ENCODE measurements at regions not wholly inside any gene's neighbourhood (a gene's known extent, or its start where the extent isn't known, plus 50 kb on each side); places are given as distances from the start of the nearest gene placed in this dataset.

DNA sequence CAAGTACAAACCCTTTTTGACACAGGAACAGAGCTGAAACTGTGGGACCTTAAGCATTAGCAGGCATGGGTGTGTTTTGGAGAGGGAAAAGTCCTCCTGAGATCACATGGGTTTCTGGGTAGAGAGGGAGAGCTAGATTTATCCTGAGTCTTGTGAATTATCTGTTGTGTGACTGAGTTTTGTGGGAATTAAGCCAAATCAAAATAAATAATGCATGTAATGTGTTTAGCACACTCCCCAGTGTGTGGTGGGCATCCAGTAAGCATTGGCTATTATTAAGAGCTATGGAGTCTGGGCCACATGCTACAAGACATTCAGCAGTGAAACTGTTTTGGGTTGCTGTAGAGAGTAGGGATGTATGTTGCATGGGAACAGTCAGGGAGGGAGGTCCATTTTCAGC is 75.3 kb upstream of the JAG1 start:
- CTCF ChIA-PET = interaction anchor here (0.9 kb wide), 1 partner anchor 20 kb away, joined by 3 read pairs; no protein-coding TSS in a partner anchor

DNA sequence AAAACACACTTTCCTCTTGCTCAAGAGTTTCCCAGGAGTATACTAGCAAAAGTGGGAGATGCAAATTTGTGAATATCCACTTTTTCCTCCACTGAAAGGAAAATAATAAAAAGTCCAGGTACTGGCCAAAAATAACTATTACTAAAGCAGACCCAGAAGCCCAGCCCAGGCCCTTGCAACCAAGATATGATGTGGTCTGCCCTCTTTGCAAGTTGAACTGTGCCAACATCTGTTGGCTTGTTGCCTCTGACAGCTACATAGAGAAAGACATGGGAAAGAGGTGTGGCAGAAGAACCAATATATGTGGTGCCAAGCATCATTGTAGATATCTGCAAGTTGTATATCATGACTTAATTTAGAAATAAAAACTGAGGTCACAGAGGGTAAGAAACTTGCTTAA is 78.4 kb upstream of the JAG1 start:
- CTCF ChIA-PET = no interaction called here
- no peaks in the 10 kb centered on the region for H3K36me3 Mint-ChIP-seq (ENCODE audit: low read depth)
- POLR2A ChIA-PET = no interaction called here
- H3K9me3 Mint-ChIP-seq = no peaks in the 10 kb centered on the region
- peaks cover 5% of the 10 kb centered on the region for H3K27me3 Mint-ChIP-seq
- H3K4me1 Mint-ChIP-seq = no peaks in the 10 kb centered on the region
- no peak overlapping the region for H3K27ac Mint-ChIP-seq
- DNase-seq = no peak
- H3K4me3 Mint-ChIP-seq = no peak overlapping the region

More for the DNA sequence above, 75.3 kb upstream of the JAG1 start:
- H3K27me3 Mint-ChIP-seq = no peaks in the 10 kb centered on the region
- H3K4me3 Mint-ChIP-seq = no peak overlapping the region
- H3K4me1 Mint-ChIP-seq = no peaks in the 10 kb centered on the region
- no peak overlapping the region for H3K27ac Mint-ChIP-seq
- no peaks in the 10 kb centered on the region for H3K9me3 Mint-ChIP-seq
- DNase-seq = no peak
- POLR2A ChIA-PET = no interaction called here
- no peaks in the 10 kb centered on the region for H3K36me3 Mint-ChIP-seq (ENCODE audit: low read depth)

DNA sequence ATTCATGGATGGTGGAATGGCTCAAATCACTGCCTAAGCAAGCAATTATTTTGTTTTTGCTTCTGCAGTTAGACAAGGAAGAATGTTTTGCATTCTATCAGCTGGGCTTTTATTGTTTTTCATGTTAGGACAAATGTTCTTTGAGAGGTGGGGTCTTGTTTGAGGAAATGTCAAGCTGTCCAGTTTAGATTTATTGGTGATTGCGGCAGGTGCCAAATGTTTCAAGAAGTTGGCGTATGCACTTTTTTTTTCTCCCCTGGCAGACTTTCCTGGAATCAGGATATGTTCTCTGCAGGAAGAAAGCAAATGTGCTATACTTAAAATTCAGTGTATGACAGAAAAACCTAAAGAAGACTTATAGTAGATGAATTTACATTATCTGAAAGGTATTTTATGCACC is 81.0 kb upstream of the JAG1 start:
- no peaks in the 10 kb centered on the region for H3K36me3 Mint-ChIP-seq (ENCODE audit: low read depth)
- DNase-seq = no peak
- no peak overlapping the region for H3K27ac Mint-ChIP-seq
- H3K4me1 Mint-ChIP-seq = no peaks in the 10 kb centered on the region
- peaks cover 5% of the 10 kb centered on the region for H3K27me3 Mint-ChIP-seq
- H3K4me3 Mint-ChIP-seq = no peak overlapping the region
- H3K9me3 Mint-ChIP-seq = no peaks in the 10 kb centered on the region
- ChIA-PET POLR2A (no interaction called here), CTCF (no interaction called here)

DNA sequence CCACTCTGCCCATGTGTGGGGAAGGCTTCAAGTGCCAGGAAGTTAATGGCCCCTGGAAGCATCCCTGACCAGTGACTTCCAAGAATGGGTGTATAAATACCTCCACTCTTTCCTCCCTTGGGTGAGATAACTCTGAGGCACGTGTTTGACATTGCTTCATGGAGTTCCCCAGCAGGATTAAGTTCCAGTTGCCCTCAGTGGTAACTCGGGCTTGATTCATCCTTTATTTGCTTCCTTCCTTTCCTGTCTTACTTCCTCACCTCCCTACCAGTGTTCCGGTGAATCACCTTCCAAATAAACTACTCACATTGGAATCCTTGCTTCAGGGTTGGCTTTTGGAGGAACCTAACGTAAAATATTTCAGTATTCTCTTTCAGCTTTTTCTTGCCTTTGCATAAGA is 84.6 kb upstream of the JAG1 start:
- H3K4me1 Mint-ChIP-seq = no peaks in the 10 kb centered on the region
- POLR2A ChIA-PET = no interaction called here

DNA sequence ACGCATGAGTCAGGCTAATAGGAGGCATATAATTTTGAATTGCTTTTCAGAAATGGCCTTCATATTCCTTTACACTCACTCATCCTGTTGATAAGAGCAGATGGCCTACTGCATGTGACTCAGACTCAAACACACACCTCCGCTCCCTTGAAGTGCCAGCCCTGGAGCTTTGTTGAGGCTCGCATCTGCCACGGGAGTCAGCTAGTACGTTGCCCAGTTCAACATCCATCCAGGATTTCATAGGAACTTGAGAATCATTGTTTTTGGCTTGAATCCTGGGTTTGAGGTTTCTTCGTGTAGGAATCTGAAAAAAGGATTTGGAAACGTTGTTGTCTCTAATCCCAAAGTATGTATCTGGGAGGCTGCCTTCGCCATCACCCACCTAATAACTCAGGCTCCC is 87.4 kb upstream of the JAG1 start:
- no peak for DNase-seq
- ChIA-PET POLR2A (no interaction called here), CTCF (interaction anchor here (0.6 kb wide), 1 partner anchor 40 kb away, joined by 3 read pairs; no protein-coding TSS in a partner anchor)
- no peak overlapping the region for H3K4me3 Mint-ChIP-seq
- H3K36me3 Mint-ChIP-seq (ENCODE audit: low read depth) = no peaks in the 10 kb centered on the region
- no peak overlapping the region for H3K27ac Mint-ChIP-seq
- H3K4me1 Mint-ChIP-seq = no peaks in the 10 kb centered on the region
- H3K27me3 Mint-ChIP-seq = peaks cover 3% of the 10 kb centered on the region
- H3K9me3 Mint-ChIP-seq = no peaks in the 10 kb centered on the region

More for the DNA sequence above, 84.6 kb upstream of the JAG1 start:
- H3K27ac Mint-ChIP-seq = no peak overlapping the region
- H3K4me3 Mint-ChIP-seq = no peak overlapping the region
- no peak for DNase-seq
- H3K9me3 Mint-ChIP-seq = no peaks in the 10 kb centered on the region
- peaks cover 5% of the 10 kb centered on the region for H3K27me3 Mint-ChIP-seq
- CTCF ChIA-PET = no interaction called here
- H3K36me3 Mint-ChIP-seq (ENCODE audit: low read depth) = no peaks in the 10 kb centered on the region

DNA sequence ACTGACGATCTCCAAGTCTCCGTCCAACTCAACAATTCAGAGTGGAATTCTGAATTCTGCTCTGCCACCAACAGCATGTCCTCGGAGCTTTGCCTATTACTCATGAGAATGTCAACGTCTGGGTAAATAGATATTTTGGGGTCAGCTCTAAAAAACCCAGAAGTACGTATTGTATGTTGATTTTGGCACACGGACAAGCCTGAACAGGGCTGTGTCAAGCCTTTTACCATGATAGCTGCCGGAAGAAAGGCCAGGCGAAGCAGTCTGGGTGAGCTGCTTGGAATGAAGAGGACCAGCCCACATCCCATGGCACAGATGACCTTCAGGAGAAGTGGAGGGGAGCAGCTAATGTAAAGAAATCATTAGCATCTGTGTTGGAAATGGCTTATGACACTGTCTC is 88.0 kb upstream of the JAG1 start:
- H3K27ac Mint-ChIP-seq = no peak overlapping the region
- no peaks in the 10 kb centered on the region for H3K4me1 Mint-ChIP-seq
- CTCF ChIA-PET = interaction anchor here (0.6 kb wide), 1 partner anchor 39 kb away, joined by 3 read pairs; no protein-coding TSS in a partner anchor
- peaks cover 3% of the 10 kb centered on the region for H3K27me3 Mint-ChIP-seq
- POLR2A ChIA-PET = no interaction called here
- no peaks in the 10 kb centered on the region for H3K36me3 Mint-ChIP-seq (ENCODE audit: low read depth)
- DNase-seq = no peak
- no peaks in the 10 kb centered on the region for H3K9me3 Mint-ChIP-seq
- no peak overlapping the region for H3K4me3 Mint-ChIP-seq

DNA sequence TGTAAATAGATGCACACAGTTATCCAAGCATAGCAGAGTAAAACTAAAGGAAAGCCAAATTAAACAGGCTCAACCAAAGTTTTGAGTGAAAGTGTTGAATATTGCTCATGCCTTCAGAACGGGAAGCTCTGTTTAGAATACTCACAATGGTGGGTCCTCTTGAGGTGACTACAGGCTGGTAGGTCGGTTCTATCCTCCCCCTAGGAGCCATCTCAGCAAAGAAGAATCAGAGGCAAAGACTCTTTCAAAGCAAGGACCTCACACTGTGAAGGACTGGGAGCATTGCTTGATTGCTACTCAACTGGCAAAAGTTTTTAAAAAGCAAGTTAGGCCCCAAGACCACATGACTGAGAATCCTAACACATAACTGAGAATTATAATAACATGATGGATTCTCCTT is 88.4 kb upstream of the JAG1 start:
- no peak for DNase-seq
- POLR2A ChIA-PET = no interaction called here
- Mint-ChIP-seq H3K27me3 (peaks cover 3% of the 10 kb centered on the region), H3K4me1 (no peaks in the 10 kb centered on the region), H3K36me3 (ENCODE audit: low read depth) (no peaks in the 10 kb centered on the region), H3K9me3 (no peaks in the 10 kb centered on the region), H3K4me3 (no peak overlapping the region), H3K27ac (no peak overlapping the region)
- CTCF ChIA-PET = no interaction called here

DNA sequence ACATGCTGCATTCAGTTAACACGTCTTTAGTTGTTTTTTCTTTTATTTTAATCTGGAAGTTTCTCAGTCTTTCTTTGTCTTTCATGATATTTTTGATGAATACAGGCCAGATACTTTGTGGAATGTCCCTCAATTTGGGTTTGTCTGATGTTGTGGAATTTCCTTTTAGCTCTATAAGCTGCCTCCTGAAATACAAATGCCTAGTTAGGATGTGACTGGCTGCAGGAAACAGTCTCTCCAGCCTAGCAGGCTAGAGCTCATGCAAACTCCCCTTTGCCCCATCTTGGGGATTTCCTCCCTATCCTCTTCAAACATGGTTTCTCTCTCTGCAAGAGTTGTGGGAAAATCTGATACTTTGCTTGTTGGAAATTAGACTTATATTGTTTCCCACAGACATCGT is 89.3 kb upstream of the JAG1 start:
- Mint-ChIP-seq H3K9me3 (no peaks in the 10 kb centered on the region), H3K27me3 (peaks cover 3% of the 10 kb centered on the region), H3K4me1 (no peaks in the 10 kb centered on the region), H3K27ac (no peak overlapping the region), H3K36me3 (ENCODE audit: low read depth) (no peaks in the 10 kb centered on the region), H3K4me3 (no peak overlapping the region)
- ChIA-PET POLR2A (no interaction called here), CTCF (interaction anchor here (0.6 kb wide), 1 partner anchor 551 kb away, joined by 3 read pairs; no protein-coding TSS in a partner anchor)
- DNase-seq = no peak

DNA sequence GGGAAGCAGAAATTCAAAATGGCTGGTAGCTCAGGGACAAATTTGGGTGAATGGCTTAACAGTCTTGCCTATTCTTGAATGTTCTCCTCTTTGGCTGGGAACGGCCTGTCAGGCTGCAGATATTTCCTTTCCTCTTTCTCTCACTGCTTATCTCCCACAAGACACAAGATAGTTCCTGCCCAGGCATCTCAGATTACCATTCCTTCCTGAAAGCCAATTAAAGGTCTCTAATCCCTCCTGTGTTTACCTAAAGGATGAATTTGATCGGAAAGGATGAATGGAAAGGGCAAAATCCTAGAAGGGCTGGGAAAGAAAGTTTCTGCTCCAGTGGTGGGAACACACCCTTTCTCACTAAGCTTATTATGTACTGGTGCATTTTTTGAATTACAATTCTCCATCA is 95.9 kb upstream of the JAG1 start:
- no peak overlapping the region for H3K27ac Mint-ChIP-seq
- peaks cover under 1% of the 10 kb centered on the region for H3K27me3 Mint-ChIP-seq
- H3K9me3 Mint-ChIP-seq = no peaks in the 10 kb centered on the region
- H3K4me3 Mint-ChIP-seq = no peak overlapping the region
- no peak for DNase-seq
- POLR2A ChIA-PET = no interaction called here
- H3K4me1 Mint-ChIP-seq = no peaks in the 10 kb centered on the region
- H3K36me3 Mint-ChIP-seq (ENCODE audit: low read depth) = no peaks in the 10 kb centered on the region
- CTCF ChIA-PET = interaction anchor here (1.2 kb wide), 1 partner anchor 21 kb away, joined by 3 read pairs; no protein-coding TSS in a partner anchor

DNA sequence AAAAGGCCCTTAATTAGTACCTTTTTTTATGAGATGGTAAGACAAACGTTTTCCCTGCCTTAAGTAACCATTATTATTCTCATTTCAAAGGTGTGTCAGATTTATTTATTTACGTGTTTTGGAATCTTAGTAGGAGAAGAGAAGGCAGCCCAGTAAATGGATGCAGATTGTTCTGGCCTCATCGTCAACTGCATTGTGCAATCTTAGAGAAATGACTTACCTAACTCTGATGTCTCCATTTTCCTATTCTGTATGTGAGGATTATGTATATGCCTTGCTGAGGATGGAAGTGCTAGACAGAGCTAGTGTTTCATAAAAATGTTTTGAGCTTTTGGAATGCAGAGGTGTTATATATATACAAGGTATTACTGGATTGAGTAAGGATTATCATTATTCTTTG is 97.0 kb upstream of the JAG1 start:
- no peaks in the 10 kb centered on the region for H3K27me3 Mint-ChIP-seq
- POLR2A ChIA-PET = no interaction called here
- CTCF ChIA-PET = interaction anchor here (0.7 kb wide), 1 partner anchor 199 kb away, joined by 3 read pairs; no protein-coding TSS in a partner anchor
- H3K36me3 Mint-ChIP-seq (ENCODE audit: low read depth) = no peaks in the 10 kb centered on the region
- H3K4me3 Mint-ChIP-seq = no peak overlapping the region
- DNase-seq = no peak
- no peaks in the 10 kb centered on the region for H3K4me1 Mint-ChIP-seq
- no peaks in the 10 kb centered on the region for H3K9me3 Mint-ChIP-seq
- H3K27ac Mint-ChIP-seq = no peak overlapping the region

DNA sequence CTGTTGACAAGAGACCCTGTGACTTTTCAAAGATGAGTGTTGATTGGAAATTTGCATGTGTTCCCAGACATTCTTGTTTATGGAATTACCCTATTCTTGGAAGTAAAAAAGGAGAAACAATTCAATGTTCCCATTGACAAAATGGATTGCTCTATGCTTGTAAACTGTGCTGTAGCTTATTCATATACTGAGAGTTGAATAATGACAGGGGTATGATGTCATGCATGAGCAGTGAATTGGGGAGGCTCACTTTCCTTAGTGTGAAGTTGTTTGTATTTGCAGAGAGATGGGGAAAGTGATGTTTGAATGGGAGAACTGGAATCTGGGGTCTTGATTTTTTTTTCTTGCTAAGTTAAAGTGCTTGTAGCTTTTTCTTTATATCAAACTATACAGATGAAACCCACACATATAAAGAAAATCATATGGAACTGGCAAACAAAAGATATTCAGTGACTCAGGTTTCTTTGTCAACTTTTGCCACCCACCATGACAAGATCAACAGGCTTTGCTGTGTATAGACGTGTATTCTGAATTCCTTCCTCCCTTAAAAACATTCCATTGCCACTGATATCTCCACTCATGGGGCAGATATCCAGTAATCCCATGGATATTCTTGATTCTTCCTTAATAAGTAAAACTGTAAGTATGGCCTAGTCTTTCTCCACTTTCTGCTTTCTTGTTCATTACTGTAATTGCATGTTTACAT is 97.8 kb upstream of the JAG1 start:
- ChIA-PET CTCF (interaction anchor here (0.7 kb wide), 1 partner anchor 200 kb away, joined by 3 read pairs; no protein-coding TSS in a partner anchor), POLR2A (no interaction called here)
- H3K4me3 Mint-ChIP-seq = no peak overlapping the region
- DNase-seq = no peak
- H3K9me3 Mint-ChIP-seq = no peaks in the 10 kb centered on the region
- no peaks in the 10 kb centered on the region for H3K27me3 Mint-ChIP-seq
- no peaks in the 10 kb centered on the region for H3K4me1 Mint-ChIP-seq
- H3K27ac Mint-ChIP-seq = no peak overlapping the region
- no peaks in the 10 kb centered on the region for H3K36me3 Mint-ChIP-seq (ENCODE audit: low read depth)

DNA sequence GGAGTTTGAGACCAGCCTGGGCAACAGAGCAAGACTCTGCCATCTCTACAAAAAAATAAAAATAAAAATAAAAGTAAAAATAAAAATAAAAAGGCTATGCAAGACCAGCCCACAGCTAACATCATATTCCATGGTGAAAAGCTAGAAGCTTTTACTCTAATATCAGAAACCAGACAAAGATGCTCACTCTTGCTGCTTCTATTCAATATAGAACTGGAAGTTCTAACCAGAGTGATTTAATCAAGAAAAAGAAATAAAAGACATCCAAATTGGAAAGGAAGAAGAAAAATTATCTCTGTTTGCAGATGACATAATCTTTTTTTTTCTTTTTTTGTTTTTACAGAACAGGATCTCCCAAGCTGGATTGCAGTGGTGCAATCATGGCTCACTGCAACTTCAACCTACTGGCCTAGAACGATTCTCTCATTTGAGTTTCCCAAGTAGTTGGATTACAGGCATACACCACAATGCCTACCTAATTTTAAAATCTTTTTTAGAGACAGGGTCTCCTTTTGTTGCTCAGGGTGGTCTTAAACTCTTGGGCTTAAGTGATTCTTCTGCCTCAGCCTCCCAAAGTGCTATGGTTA is 100.7 kb upstream of the JAG1 start:
- no peaks in the 10 kb centered on the region for H3K27me3 Mint-ChIP-seq
- no peaks in the 10 kb centered on the region for H3K36me3 Mint-ChIP-seq (ENCODE audit: low read depth)
- H3K4me1 Mint-ChIP-seq = no peaks in the 10 kb centered on the region
- no peak overlapping the region for H3K27ac Mint-ChIP-seq
- no peak overlapping the region for H3K4me3 Mint-ChIP-seq
- DNase-seq = no peak
- POLR2A ChIA-PET = no interaction called here
- CTCF ChIA-PET = no interaction called here
- H3K9me3 Mint-ChIP-seq = no peaks in the 10 kb centered on the region

DNA sequence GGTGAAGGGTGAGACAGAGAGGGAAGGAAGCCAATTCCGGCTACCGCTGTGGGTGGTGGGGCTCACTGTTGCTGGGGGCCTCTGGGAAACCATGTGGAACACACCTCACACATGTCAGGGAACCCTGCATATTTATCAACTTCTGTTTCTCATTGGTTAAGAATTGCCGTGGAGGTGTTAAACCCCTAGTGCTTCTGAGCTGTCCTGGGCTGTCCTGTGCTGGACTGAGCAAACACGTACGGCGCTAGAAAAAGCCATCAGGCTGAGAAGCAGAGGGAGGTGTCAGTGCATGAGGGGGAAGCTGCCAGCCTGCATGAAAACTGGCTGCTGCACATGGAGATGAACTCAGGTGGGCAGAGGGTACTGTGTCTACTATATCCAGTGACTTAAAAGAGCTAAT is 103.9 kb upstream of the JAG1 start:
- Mint-ChIP-seq H3K9me3 (no peaks in the 10 kb centered on the region), H3K4me1 (no peaks in the 10 kb centered on the region), H3K36me3 (ENCODE audit: low read depth) (no peaks in the 10 kb centered on the region), H3K4me3 (no peak overlapping the region), H3K27ac (no peak overlapping the region), H3K27me3 (peaks cover 8% of the 10 kb centered on the region)
- POLR2A ChIA-PET = no interaction called here
- CTCF ChIA-PET = no interaction called here
- DNase-seq = no peak

DNA sequence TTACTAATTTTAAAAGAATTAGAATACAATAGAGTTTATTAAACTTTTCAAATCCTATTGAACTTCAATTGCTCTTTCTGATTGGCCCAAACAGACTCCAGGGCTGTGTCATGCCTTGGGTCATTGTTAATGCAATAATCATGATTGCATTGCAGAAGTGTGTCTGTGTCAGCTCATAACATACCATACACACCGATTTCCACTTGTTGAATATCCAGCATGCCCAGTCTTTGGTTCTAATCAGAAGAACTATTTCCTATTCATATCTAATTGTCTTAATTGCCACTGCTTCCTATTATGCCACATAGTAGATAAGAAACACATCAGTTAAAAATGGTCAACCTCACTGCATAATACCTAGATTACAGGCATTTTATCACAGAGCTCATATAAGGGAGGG is 106.1 kb upstream of the JAG1 start:
- no peak overlapping the region for H3K4me3 Mint-ChIP-seq
- no peaks in the 10 kb centered on the region for H3K4me1 Mint-ChIP-seq
- CTCF ChIA-PET = interaction anchor here (0.7 kb wide), 1 partner anchor 43 kb away, joined by 3 read pairs; no protein-coding TSS in a partner anchor
- POLR2A ChIA-PET = no interaction called here
- H3K9me3 Mint-ChIP-seq = no peaks in the 10 kb centered on the region
- peaks cover 8% of the 10 kb centered on the region for H3K27me3 Mint-ChIP-seq
- no peak overlapping the region for H3K27ac Mint-ChIP-seq
- DNase-seq = no peak
- no peaks in the 10 kb centered on the region for H3K36me3 Mint-ChIP-seq (ENCODE audit: low read depth)

Data from activated CD4-positive, alpha-beta T cell treated with anti-CD3 and anti-CD28 coated beads, Interleukin-2, amount 10 ng/mL, durations not matched to agents 7 days and 5 days (primary cell).